Mesendoderm (in vitro differentiated cells): ENCODE measurements at regions not wholly inside any gene's neighbourhood (a gene's known extent, or its start where the extent isn't known, plus 50 kb on each side); places are given as distances from the start of the nearest gene placed in this dataset.
"Not testable (repeated sequence)": the region's sequence is repeated elsewhere in the genome, so short reads cannot be mapped to it uniquely, and the experiment has no call there.

Source experiments
- DNase-seq: peaks from one replicate; pipeline ENCODE4 v3.0.0; 2013
- H2AK5ac ChIP-seq: 2 replicates; pipeline ENCODE4 v1.6.1; 2013; ENCODE audit warnings: low read length, inconsistent platforms
- H2BK120ac ChIP-seq: 2 replicates; pipeline ENCODE4 v1.6.1; 2013; ENCODE audit warnings: low read depth, mild to moderate bottlenecking, low read length, moderate library complexity, mixed read lengths
- H2BK15ac ChIP-seq: replicated peaks from 2 replicates; pipeline ENCODE4 v1.6.1; 2013; ENCODE audit warnings: low read depth, mild to moderate bottlenecking, moderate library complexity
- H2BK5ac ChIP-seq: 2 replicates; pipeline ENCODE4 v1.6.1; 2013; ENCODE audit warnings: low read length, inconsistent platforms
- H3K18ac ChIP-seq: 2 replicates; pipeline ENCODE4 v1.6.1; 2013; ENCODE audit warnings: mild to moderate bottlenecking, low read length, mixed read lengths
- H3K23ac ChIP-seq: one replicate; pipeline ENCODE4 v1.6.1; 2013; ENCODE audit warnings: low read length
- H3K27ac ChIP-seq: 2 replicates; pipeline ENCODE4 v1.5.1; 2013; ENCODE audit warnings: low read depth, mild to moderate bottlenecking, inconsistent platforms, low read length, moderate library complexity
- H3K27me3 ChIP-seq: 2 replicates; pipeline ENCODE4 v1.6.1; 2013; ENCODE audit warnings: low read length, control low read depth, mild to moderate bottlenecking, inconsistent platforms; ENCODE audit not compliant: insufficient read depth, poor library complexity
- H3K36me3 ChIP-seq: 2 replicates; pipeline ENCODE4 v1.6.1; 2013; ENCODE audit warnings: low read length, inconsistent platforms; ENCODE audit not compliant: control insufficient read depth, insufficient read depth
- H3K4ac ChIP-seq: one replicate; pipeline ENCODE4 v1.6.1; 2013; ENCODE audit warnings: low read depth, mild to moderate bottlenecking, low read length, moderate library complexity
- H3K4me1 ChIP-seq: 2 replicates; pipeline ENCODE4 v1.6.1; 2013; ENCODE audit warnings: low read depth, low read length, inconsistent platforms; ENCODE audit not compliant: control insufficient read depth
- H3K4me2 ChIP-seq: 2 replicates; pipeline ENCODE4 v1.6.1; 2013; ENCODE audit warnings: low read length
- H3K4me3 ChIP-seq: 2 replicates; pipeline ENCODE4 v1.5.1; 2013; ENCODE audit warnings: mild to moderate bottlenecking, low read length
- H3K56ac ChIP-seq: one replicate; pipeline ENCODE4 v1.6.1; 2013; ENCODE audit warnings: low read length
- H3K79me1 ChIP-seq: 2 replicates; pipeline ENCODE4 v1.6.1; 2013; ENCODE audit warnings: low read length, inconsistent platforms
- H3K79me2 ChIP-seq: 2 replicates; pipeline ENCODE4 v1.6.1; 2013; ENCODE audit warnings: mild to moderate bottlenecking, low read length; ENCODE audit not compliant: control insufficient read depth, insufficient read depth
- H3K9ac ChIP-seq: 2 replicates; pipeline ENCODE4 v1.6.1; 2013; ENCODE audit warnings: low read length, inconsistent platforms
- H4K5ac ChIP-seq: one replicate; pipeline ENCODE4 v1.6.1; 2013; ENCODE audit warnings: low read length
- H4K8ac ChIP-seq: one replicate; pipeline ENCODE4 v1.6.1; 2013; ENCODE audit warnings: low read depth, mild to moderate bottlenecking, control low read depth, low read length, moderate library complexity
- WGBS: extraction: QIAGEN DNeasy Blood & Tissue Kit; methylation state at CpG from one replicate; pipeline ENCODE4 v1.1.7; 2013; ENCODE audit warnings: low lambda C conversion rate, missing lambda C conversion rate; ENCODE audit not compliant: insufficient coverage; ENCODE audit errors: extremely low coverage; 5-methylcytosine and 5-hydroxymethylcytosine counted together

- no CpG with 5 or more reads among the region's 5 CpGs for WGBS
Observed at GRCh38 chr4:189733507-189733906, 207.2 kb upstream of the FRG1 start.

GRCh38 chr4:189734648-189735267 lies 205.9 kb upstream of the FRG1 start:
- DNase-seq, H3K36me3 ChIP-seq, H2BK120ac ChIP-seq, H3K27me3 ChIP-seq, H4K8ac ChIP-seq, H3K18ac ChIP-seq, H3K79me2 ChIP-seq, H3K27ac ChIP-seq, H3K4me2 ChIP-seq, H2AK5ac ChIP-seq, H3K4me1 ChIP-seq, H3K79me1 ChIP-seq, H4K5ac ChIP-seq, H3K56ac ChIP-seq, H3K4ac ChIP-seq, H2BK5ac ChIP-seq, H3K9ac ChIP-seq, H3K4me3 ChIP-seq, H2BK15ac ChIP-seq, H3K23ac ChIP-seq: not testable (repeated sequence)
- no CpG with 5 or more reads among the region's 2 CpGs for WGBS

More at GRCh38 chr4:189733507-189733906, 207.2 kb upstream of the FRG1 start:
- not testable (repeated sequence) for H3K27ac ChIP-seq, H3K4me1 ChIP-seq, H3K36me3 ChIP-seq, H3K18ac ChIP-seq, H3K23ac ChIP-seq, H4K8ac ChIP-seq, H3K27me3 ChIP-seq, H3K79me1 ChIP-seq, H4K5ac ChIP-seq, H3K9ac ChIP-seq, H2BK15ac ChIP-seq, DNase-seq, H3K4me3 ChIP-seq, H3K4ac ChIP-seq, H2AK5ac ChIP-seq, H2BK5ac ChIP-seq, H3K4me2 ChIP-seq, H3K56ac ChIP-seq, H3K79me2 ChIP-seq, H2BK120ac ChIP-seq

- not testable (repeated sequence) for H3K36me3 ChIP-seq, H3K9ac ChIP-seq, H3K79me2 ChIP-seq, H3K4me3 ChIP-seq, H3K27me3 ChIP-seq, H3K4ac ChIP-seq, H4K5ac ChIP-seq, H3K56ac ChIP-seq, H3K18ac ChIP-seq, H2BK15ac ChIP-seq, H3K27ac ChIP-seq, H3K23ac ChIP-seq, DNase-seq, H2BK5ac ChIP-seq, H4K8ac ChIP-seq, H2BK120ac ChIP-seq, H3K4me2 ChIP-seq, H3K4me1 ChIP-seq, H2AK5ac ChIP-seq, H3K79me1 ChIP-seq
- no CpG with 5 or more reads among the region's 4 CpGs for WGBS
Observed at GRCh38 chr4:189736656-189737055, 204.0 kb upstream of the FRG1 start.

GRCh38 chr4:189740118-189740517 lies 200.6 kb upstream of the FRG1 start:
- H2BK5ac ChIP-seq, H3K27ac ChIP-seq, H3K4ac ChIP-seq, H3K36me3 ChIP-seq, H3K23ac ChIP-seq, H4K8ac ChIP-seq, H3K4me1 ChIP-seq, H3K9ac ChIP-seq, DNase-seq, H2AK5ac ChIP-seq, H3K79me2 ChIP-seq, H3K56ac ChIP-seq, H3K4me3 ChIP-seq, H3K79me1 ChIP-seq, H2BK15ac ChIP-seq, H3K27me3 ChIP-seq, H2BK120ac ChIP-seq, H4K5ac ChIP-seq, H3K18ac ChIP-seq, H3K4me2 ChIP-seq: not testable (repeated sequence)
- no CpG with 5 or more reads among the region's 7 CpGs for WGBS

GRCh38 chr4:189740873-189741272 lies 199.8 kb upstream of the FRG1 start:
- Histone ChIP-seq H2BK120ac (no peak overlapping the region), H4K8ac (no peak overlapping the region), H3K4me1 (no peaks in the 10 kb centered on the region), H2AK5ac (no peak overlapping the region), H4K5ac (no peak overlapping the region), H3K23ac (no peak overlapping the region), H3K4me2 (no peak overlapping the region), H2BK15ac (no peak overlapping the region), H2BK5ac (no peak overlapping the region), H3K18ac (no peak overlapping the region), H3K79me2 (no peaks in the 10 kb centered on the region), H3K36me3 (no peaks in the 10 kb centered on the region), H3K4me3 (no peak overlapping the region), H3K9ac (no peak overlapping the region), H3K56ac (no peak overlapping the region), H3K4ac (no peak overlapping the region), H3K27ac (no peak overlapping the region), H3K27me3 (no peaks in the 10 kb centered on the region), H3K79me1 (no peaks in the 10 kb centered on the region)
- DNase-seq: no peak
- no CpG with 5 or more reads among the region's 16 CpGs for WGBS

- H2BK120ac ChIP-seq, H3K56ac ChIP-seq, H3K4me3 ChIP-seq, H3K79me2 ChIP-seq, H3K23ac ChIP-seq, H3K18ac ChIP-seq, H2BK5ac ChIP-seq, H3K27ac ChIP-seq, H3K4ac ChIP-seq, H3K36me3 ChIP-seq, H2BK15ac ChIP-seq, H3K4me1 ChIP-seq, H3K27me3 ChIP-seq, H2AK5ac ChIP-seq, H4K8ac ChIP-seq, H4K5ac ChIP-seq, H3K4me2 ChIP-seq, DNase-seq, H3K79me1 ChIP-seq, H3K9ac ChIP-seq: not testable (repeated sequence)
- WGBS: no CpG with 5 or more reads among the region's 1 CpG
Observed at GRCh38 chr4:189753092-189753491, 187.6 kb upstream of the FRG1 start.
